HCT116 (cell line): ENCODE measurements at regions not wholly inside any gene's neighbourhood (a gene's known extent, or its start where the extent isn't known, plus 50 kb on each side); places are given as distances from the start of the nearest gene placed in this dataset.

Experiments
- EZH2phosphoT487 ChIP-seq: fragments of 200-600 bp; IDR thresholded peaks from 2 replicates; pipeline ENCODE4 v1.6.1; 2018; ENCODE audit warnings: antibody characterized with exemption, borderline replicate concordance
- JUND ChIP-seq: IDR thresholded peaks from 2 replicates; pipeline ENCODE4 v1.6.1; 2012
- POLR2A ChIP-seq: IDR thresholded peaks from 2 replicates; pipeline ENCODE4 v1.7.0; 2011; ENCODE audit warnings: borderline replicate concordance; ENCODE audit not compliant: insufficient read depth, insufficient read length; ENCODE audit errors: extremely low read depth
- POLR2AphosphoS5 ChIP-seq: IDR thresholded peaks from 2 replicates; pipeline ENCODE4 v1.6.1; 2011; ENCODE audit warnings: mild to moderate bottlenecking, low read depth, low read length, moderate library complexity
- SP1 ChIP-seq: IDR thresholded peaks from 2 replicates; pipeline ENCODE4 v1.6.1; 2012; ENCODE audit warnings: low read depth
- TCF7L2 ChIP-seq: IDR thresholded peaks from 2 replicates; pipeline ENCODE4 v1.7.0; 2011; ENCODE audit warnings: borderline replicate concordance, inconsistent platforms; ENCODE audit not compliant: insufficient read depth, insufficient read length; ENCODE audit errors: extremely low read depth
- TF ChIP-seq, protein P1 (sequence below): IDR thresholded peaks from 2 replicates; pipeline ENCODE4 v1.6.1; 2011; ENCODE audit warnings: mild to moderate bottlenecking, low read length, moderate library complexity; ENCODE audit not compliant: insufficient replicate concordance; ENCODE audit errors: extremely low read depth

DNA sequence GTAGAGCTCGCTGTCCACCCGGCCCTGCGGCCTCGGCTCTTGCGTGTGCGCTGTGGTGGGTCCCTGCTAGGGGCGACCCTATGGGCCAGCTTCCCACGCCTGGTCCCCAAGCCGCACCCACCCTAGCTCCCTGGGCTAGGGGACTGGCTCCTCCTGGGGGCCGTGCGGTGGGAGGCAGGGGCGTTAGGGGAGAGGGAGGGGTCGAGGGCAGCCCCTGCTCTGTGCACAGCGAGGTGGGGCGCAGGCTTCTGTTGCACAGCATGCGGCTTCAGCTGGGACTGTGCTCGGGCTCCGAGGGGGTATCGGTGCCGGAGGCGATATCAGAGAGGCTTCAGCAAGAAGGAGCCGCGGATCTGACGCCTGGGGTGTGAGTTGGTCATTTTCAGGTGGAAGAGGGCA, 86.1 kb downstream of the ALG10 start:
- TF ChIP-seq POLR2A (no peak), EZH2phosphoT487 (no peak), POLR2AphosphoS5 (no peak), SP1 (no peak), TCF7L2 (no peak), JUND (no peak)
- TF ChIP-seq, protein P1, sequence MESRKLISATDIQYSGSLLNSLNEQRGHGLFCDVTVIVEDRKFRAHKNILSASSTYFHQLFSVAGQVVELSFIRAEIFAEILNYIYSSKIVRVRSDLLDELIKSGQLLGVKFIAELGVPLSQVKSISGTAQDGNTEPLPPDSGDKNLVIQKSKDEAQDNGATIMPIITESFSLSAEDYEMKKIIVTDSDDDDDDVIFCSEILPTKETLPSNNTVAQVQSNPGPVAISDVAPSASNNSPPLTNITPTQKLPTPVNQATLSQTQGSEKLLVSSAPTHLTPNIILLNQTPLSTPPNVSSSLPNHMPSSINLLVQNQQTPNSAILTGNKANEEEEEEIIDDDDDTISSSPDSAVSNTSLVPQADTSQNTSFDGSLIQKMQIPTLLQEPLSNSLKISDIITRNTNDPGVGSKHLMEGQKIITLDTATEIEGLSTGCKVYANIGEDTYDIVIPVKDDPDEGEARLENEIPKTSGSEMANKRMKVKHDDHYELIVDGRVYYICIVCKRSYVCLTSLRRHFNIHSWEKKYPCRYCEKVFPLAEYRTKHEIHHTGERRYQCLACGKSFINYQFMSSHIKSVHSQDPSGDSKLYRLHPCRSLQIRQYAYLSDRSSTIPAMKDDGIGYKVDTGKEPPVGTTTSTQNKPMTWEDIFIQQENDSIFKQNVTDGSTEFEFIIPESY = no peak
